Transverse colon (tissue), 3 donors: ENCODE measurements at regions not wholly inside any gene's neighbourhood (a gene's known extent, or its start where the extent isn't known, plus 50 kb on each side); places are given as distances from the start of the nearest gene placed in this dataset.

Source experiments
- POLR2A ChIP-seq: fragments of 450-650 bp; IDR thresholded peaks from one replicate; pipeline ENCODE4 v1.6.1; 2016; ENCODE audit warnings: antibody characterized with exemption, mild to moderate bottlenecking, moderate library complexity
- TF ChIP-seq, protein P1 (sequence below), 5 experiments: fragments of 200-600 bp in 3 of 5; fragments of 450-650 bp in 2 of 5; sonication (generic) in 3 of 5; IDR thresholded peaks; 1 replicate in 2 of 5; 2 replicates in 3 of 5; pipeline ENCODE4 v1.5.1; 2016 to 2017; ENCODE audit warnings: antibody characterized with exemption in 5 of 5, inconsistent platforms in 3 of 5, mild to moderate bottlenecking in 2 of 5, moderate library complexity in 1 of 5

DNA sequence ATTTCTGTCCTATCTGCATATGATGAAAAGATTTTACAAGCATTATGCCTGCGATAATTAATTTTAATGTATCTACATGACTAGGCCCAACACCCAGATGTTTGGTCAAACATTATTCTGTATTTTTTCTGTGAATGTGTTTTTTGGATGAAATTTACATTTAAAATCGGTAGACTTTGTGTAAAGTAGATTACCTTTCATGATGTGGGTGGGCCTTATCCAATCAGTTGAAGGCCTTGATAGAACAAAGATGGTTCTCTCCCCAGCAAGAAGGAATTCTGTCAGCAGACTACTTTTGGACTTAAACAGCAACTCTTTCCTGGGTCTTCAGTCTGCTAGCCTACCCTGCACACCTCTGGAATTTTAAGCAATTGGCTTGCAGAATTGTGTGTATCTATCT is 844.0 kb downstream of the BRINP3 start:
- TF ChIP-seq POLR2A, result no peak
- TF ChIP-seq, protein P1, sequence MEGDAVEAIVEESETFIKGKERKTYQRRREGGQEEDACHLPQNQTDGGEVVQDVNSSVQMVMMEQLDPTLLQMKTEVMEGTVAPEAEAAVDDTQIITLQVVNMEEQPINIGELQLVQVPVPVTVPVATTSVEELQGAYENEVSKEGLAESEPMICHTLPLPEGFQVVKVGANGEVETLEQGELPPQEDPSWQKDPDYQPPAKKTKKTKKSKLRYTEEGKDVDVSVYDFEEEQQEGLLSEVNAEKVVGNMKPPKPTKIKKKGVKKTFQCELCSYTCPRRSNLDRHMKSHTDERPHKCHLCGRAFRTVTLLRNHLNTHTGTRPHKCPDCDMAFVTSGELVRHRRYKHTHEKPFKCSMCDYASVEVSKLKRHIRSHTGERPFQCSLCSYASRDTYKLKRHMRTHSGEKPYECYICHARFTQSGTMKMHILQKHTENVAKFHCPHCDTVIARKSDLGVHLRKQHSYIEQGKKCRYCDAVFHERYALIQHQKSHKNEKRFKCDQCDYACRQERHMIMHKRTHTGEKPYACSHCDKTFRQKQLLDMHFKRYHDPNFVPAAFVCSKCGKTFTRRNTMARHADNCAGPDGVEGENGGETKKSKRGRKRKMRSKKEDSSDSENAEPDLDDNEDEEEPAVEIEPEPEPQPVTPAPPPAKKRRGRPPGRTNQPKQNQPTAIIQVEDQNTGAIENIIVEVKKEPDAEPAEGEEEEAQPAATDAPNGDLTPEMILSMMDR (IDR thresholded peaks at IDR 0.05), result no peak
